GM12873 (cell line): ENCODE measurements at regions not wholly inside any gene's neighbourhood (a gene's known extent, or its start where the extent isn't known, plus 50 kb on each side); places are given as distances from the start of the nearest gene placed in this dataset.

Source experiments
- TF ChIP-seq, protein P1 (sequence below): IDR thresholded peaks from 2 replicates; pipeline ENCODE4 v1.5.1; 2012; ENCODE audit warnings: low read depth, mild to moderate bottlenecking, moderate library complexity, low read length, control low read depth; ENCODE audit not compliant: insufficient read depth; ENCODE audit errors: missing control alignments

DNA sequence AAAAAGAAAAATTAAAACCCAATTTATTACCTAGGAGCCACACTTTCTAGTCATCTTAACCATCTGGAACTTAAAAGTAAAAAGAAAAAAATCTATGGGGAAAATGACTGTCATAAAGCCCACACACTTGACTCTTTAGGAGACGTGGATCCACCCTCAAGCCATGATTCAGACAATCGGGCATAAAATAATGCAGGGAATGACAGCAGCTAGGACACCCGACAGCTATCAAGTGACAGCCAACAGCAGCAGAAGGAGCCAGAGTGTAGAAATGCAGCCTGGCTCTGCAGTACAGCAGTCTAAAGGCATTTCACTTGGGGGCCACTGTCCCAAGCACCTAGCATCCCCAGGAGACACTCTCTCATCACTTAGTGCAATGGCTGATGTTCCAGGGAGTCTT lies 226.9 kb downstream of the CAAP1 start:
- TF ChIP-seq, protein P1, sequence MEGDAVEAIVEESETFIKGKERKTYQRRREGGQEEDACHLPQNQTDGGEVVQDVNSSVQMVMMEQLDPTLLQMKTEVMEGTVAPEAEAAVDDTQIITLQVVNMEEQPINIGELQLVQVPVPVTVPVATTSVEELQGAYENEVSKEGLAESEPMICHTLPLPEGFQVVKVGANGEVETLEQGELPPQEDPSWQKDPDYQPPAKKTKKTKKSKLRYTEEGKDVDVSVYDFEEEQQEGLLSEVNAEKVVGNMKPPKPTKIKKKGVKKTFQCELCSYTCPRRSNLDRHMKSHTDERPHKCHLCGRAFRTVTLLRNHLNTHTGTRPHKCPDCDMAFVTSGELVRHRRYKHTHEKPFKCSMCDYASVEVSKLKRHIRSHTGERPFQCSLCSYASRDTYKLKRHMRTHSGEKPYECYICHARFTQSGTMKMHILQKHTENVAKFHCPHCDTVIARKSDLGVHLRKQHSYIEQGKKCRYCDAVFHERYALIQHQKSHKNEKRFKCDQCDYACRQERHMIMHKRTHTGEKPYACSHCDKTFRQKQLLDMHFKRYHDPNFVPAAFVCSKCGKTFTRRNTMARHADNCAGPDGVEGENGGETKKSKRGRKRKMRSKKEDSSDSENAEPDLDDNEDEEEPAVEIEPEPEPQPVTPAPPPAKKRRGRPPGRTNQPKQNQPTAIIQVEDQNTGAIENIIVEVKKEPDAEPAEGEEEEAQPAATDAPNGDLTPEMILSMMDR = no peak

DNA sequence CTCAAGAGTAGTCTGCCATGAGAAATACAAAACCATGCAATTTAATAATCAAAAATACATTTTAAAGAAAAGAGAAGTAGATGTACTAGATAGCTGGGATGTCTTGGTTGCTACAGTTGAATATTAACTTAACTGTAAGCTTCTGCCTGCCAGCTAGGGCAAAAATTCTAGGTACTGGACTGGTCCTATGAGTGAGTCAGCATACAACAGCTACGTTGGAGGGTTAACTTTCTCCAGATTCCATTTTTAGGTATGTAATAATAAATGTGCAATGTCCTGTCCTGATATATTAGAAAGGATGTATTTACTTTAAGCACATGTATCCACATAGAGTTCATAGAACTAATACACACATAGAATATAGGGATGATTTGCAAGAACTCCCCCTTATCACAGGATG lies 230.1 kb downstream of the CAAP1 start:
- TF ChIP-seq, protein P1 = no peak

DNA sequence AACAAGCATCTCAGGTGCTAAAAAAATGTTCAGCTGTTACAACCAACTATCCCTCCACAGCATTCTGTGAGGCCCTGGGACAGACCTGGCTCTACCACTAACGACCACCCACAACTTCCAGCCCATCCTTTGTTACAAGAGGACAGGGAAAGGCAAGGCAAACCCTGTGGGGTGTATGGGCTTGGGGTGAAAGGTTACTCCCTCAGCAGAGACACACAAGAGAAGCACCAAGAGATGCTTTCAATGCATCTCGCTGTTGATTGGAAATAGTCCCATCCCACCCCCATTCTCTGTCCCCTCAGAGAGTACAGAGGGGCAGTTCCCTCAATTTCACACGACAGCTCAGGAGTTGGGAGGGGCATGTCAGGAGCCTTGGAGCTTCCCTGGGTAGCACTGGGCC lies 234.1 kb downstream of the CAAP1 start:
- TF ChIP-seq, protein P1 = no peak

DNA sequence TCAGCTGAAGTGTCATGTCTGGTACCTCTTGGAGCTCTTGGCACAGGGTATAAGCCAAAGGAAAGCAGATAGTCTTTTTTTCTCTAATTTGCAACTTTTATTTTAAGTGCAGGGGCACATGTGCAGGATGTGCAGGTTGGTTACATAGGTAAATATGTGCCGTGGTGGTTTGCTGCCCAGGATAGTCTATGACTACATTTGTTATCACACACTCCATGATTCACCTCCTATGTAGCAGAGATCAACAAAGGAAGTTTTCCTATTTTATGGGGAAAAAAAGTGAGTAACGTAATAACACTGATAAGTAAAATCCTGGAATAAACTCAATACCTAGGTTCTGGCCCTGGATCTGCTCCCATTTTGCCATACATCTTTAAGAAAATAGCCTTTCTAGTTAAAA lies 234.6 kb downstream of the CAAP1 start:
- TF ChIP-seq, protein P1 = no peak

DNA sequence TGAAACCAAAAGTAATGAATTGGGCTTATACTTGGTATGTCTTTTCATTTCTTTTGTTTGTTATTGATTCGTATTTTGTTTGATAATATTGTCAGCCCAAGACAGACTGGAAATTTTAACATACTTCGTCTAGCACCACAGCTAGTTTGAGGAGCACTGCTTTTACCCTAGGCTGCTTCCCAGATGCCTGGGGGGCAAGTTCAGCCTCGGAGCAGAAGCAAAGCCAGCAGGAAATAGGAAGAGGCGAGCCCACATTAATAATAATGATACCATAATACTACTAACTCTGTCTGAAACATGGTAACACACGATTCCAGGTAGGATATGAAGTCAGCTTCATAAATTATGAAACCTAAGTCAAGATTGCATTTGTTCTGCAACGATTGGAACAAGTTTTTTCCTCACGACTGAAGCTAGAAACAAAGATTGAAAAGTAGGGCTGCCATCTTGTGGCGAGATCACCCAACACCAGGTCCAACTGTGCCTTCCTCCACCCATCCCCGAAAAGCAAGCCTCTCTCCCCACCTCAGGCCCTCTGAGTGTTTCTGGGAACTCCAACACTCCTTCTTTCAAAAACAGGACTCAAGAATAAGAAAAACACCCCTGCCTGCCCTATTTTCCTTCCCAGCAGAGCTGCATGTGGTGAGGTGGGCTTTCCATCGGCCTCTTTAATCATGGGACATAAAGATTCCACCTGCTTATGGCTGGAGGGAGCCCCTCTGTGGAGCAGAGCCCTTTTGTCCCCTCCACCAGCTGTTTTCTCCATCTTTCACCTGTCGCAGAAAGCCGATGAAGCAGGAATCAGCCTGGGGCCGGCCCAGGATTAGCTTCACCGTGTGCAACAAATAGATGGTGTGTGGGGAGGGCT lies 236.4 kb downstream of the CAAP1 start:
- TF ChIP-seq, protein P1 = peak; percentile 52

DNA sequence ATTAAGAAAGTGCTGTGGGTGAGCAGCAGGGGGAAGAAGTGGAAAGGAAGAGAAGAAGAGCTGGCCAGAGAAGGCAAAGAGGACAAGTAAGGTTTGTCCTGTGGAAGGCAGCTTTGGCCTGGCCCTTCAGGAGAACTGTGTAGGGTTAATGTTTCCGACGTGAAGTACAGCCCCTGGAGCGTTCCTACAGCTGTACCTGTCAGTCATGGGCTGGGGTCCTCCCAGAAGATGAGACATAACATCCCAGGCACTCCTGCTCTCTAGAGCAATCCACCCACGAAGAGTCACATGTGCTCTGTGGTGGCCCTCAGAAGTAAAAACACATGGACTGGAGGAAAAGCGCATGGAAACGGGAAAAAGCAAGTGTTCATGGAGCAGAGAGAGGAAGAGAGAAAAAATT lies 237.4 kb downstream of the CAAP1 start:
- TF ChIP-seq, protein P1 = no peak

DNA sequence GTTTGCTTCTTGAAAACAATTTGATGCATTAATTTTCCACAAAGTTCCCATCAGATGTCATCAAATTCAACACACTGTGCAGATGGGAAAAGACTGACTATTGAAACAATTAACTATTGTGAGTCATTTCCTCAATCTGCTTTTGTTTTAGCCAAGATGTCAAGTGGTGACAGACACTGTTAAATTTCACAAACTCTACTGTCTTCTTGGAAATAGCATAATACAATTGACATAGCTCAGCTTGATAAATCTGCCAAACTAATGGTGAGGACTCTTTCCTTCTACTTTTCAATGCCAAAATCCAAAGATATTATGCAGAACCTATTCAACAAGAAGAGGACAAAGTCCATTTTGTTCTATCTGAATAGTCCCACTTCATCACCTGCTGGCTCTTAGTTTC lies 242.3 kb downstream of the CAAP1 start:
- TF ChIP-seq, protein P1 = no peak
